GM12873 (cell line): ENCODE measurements at regions not wholly inside any gene's neighbourhood (a gene's known extent, or its start where the extent isn't known, plus 50 kb on each side); places are given as distances from the start of the nearest gene placed in this dataset.

ENCODE experiments used
- CTCF ChIP-seq: IDR thresholded peaks from 2 replicates; pipeline ENCODE4 v1.5.1; 2012; ENCODE audit warnings: low read depth, mild to moderate bottlenecking, moderate library complexity, low read length, control low read depth; ENCODE audit not compliant: insufficient read depth; ENCODE audit errors: missing control alignments

DNA sequence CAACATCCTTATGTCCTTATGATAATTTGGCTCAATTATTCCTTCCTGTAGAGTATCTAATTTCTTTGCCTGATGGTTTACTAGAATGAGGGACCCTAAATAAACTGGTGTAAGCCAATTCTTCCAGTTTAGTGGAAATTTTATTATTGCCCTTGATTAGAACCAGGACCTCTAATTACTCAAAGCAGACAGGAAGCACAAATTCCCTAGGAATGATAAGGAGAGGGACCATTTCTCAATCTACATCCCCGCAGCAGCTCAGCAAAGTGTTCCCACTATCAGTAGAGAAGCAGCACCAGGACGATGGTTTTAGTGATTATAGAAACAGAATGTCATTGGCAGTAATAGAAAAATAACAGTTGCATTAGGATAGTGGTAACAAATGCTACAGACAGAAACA, 97.1 kb downstream of the PLPPR4 start:
- TF ChIP-seq CTCF: no peak

GRCh38 chr1:99363531-99363930, 99.2 kb downstream of the PLPPR4 start:
- no peak for TF ChIP-seq CTCF

GRCh38 chr1:99365141-99365540, 100.8 kb downstream of the PLPPR4 start:
- TF ChIP-seq CTCF: no peak

GRCh38 chr1:99365545-99365944, 101.3 kb downstream of the PLPPR4 start:
- no peak for TF ChIP-seq CTCF

- no peak for TF ChIP-seq CTCF
Observed at GRCh38 chr1:99369154-99369553, 104.9 kb downstream of the PLPPR4 start.

DNA sequence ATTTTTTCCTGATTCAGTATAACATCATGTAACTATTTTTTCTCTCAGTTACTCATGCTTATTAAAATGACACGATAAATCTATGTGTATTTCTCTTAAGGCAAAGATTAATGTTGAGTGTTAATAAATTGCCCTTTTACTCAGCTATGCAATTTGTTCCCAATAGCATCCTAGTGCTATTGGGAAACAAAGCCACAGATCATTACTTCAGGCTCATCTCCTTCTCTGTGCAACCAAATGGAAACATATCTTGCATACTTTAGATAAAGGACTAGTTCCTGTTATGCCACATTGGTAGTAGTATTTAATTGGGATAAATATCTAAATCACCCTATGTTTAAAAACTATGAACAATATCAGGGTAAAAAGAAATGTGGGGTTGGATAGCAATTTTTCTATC, 106.2 kb downstream of the PLPPR4 start:
- no peak for TF ChIP-seq CTCF

DNA sequence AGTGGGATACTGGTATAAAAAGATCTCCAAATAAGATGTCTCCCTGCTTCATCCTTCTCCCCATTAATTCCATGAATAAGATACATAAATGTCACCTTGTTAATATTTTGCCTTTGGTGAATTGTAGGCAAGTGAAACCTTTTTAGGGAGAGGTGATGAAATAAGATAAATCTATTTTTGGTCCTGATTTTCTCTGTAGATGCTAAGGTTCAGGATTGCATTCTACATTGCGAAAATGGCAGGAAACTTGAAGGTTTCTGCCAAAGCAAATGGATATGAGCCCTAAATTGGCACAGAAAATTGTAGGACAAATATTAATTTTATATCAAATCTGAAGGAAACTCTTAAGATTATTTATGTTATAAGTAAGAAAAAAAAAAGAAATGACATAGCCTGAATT, 107.1 kb downstream of the PLPPR4 start:
- no peak for TF ChIP-seq CTCF
